ENCODE measurements at regions not wholly inside any gene's neighbourhood (a gene's known extent, or its start where the extent isn't known, plus 50 kb on each side); places are given as distances from the start of the nearest gene placed in this dataset.

DNA sequence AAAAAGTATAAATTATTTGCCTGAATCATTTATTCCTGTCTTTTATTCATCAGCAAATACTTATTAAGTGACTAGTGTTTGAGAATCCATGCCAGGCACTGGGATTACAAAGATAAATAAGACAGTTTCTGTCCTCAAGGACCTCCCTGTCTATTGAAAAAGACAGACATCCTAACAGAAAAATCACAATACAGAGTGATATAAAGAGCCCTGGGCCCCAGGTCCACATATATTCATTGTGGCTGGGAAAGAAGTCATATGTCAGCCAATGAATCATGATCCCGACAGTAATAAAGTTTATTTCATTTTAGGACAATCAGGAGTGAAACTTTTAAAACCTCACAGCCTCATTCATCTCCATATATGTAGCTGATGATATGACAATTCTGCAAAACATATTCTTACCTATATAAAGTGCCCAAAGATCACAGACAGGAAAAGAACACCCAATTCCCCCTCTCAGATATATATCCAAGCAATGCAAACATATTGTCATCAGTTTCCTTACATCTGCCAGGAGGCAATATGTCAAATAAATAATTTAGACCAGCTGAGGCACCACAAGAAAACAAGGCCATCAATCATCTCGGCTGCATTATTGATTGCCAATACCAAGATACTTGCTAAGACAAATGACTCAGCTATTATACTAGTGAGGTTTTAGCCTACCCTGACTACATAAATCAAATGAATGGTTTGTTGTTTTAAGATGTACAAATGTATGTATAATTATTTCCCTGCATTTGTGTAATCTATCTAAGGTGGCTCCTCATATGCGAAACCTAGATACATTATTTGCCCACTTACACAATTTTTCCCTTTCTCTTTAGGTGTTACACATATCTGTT is 590.9 kb upstream of the API5 start:
- TF ChIP-seq CTCF (IDR thresholded peaks at IDR 0.05) (no peak), EP300 (IDR thresholded peaks at IDR 0.05) (no peak), POLR2A (IDR thresholded peaks at IDR 0.05) (no peak), POLR2AphosphoS5 (IDR thresholded peaks at IDR 0.05) (no peak)
- H3K36me3 ChIP-seq: no peaks in the 10 kb centered on the region
- ATAC-seq: no peak
- no peak overlapping the region for H3K27ac ChIP-seq
- no peaks in the 10 kb centered on the region for H3K27me3 ChIP-seq
- WGBS, 2 donors (ENCODE audit: low coverage in 1 of 2): 25 to 55% methylated on average over 3 of the region's 3 CpGs
- no peaks in the 10 kb centered on the region for H3K4me1 ChIP-seq
- H3K9me3 ChIP-seq: no peaks in the 10 kb centered on the region
- no peak overlapping the region for H3K4me3 ChIP-seq

DNA sequence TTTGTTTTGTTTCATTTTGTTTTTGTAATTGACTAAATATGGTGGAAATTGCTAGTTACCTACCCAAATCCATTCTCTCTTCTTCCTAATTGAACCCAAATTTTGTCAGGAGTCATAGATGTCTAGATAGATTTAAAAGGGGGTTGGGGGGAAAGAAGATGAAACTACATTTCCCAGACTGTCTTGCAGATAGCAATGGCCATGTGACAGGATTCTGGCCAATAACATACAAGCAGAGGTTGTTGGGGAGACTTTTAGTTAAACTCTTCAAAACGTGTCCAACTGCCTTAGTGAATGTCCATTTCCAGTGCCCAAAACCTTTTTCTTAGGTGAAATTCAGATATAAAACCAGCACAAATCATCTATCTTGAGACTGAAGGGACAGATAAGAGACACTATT is 583.9 kb upstream of the API5 start:
- no peaks in the 10 kb centered on the region for H3K9me3 ChIP-seq
- ATAC-seq: no peak
- no peaks in the 10 kb centered on the region for H3K4me1 ChIP-seq
- TF ChIP-seq CTCF (IDR thresholded peaks at IDR 0.05) (no peak), EP300 (IDR thresholded peaks at IDR 0.05) (no peak), POLR2AphosphoS5 (IDR thresholded peaks at IDR 0.05) (no peak), POLR2A (IDR thresholded peaks at IDR 0.05) (no peak)
- no peaks in the 10 kb centered on the region for H3K27me3 ChIP-seq
- WGBS, 2 donors (ENCODE audit: low coverage in 1 of 2): 17 to 33% methylated on average over 1 of the region's 1 CpG
- H3K4me3 ChIP-seq: no peak overlapping the region
- H3K36me3 ChIP-seq: no peaks in the 10 kb centered on the region
- H3K27ac ChIP-seq: no peak overlapping the region

DNA sequence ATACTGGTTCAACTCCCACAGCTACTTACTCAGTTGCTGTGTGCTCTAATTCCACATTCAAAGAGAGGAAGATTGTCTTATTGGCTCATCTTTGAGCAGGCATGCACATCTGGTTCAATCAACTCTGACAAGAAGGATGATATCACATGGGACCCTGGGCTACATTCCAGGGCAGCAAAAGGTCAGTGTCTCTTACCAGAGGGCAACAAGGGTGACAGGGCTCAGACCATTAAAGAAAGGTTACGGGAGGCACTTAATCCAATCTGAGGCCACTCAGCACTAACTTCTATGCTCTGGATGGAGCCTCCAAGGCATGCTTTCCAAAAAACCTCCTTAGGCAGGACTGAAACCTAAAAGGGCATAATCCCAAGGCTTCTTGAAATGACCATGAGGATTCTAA is 549.4 kb upstream of the API5 start:
- Histone ChIP-seq H3K36me3 (no peaks in the 10 kb centered on the region), H3K27me3 (no peaks in the 10 kb centered on the region), H3K9me3 (no peaks in the 10 kb centered on the region), H3K4me3 (no peak overlapping the region), H3K4me1 (no peaks in the 10 kb centered on the region), H3K27ac (no peak overlapping the region)
- ATAC-seq: no peak
- TF ChIP-seq CTCF (IDR thresholded peaks at IDR 0.05): no peak
- TF ChIP-seq POLR2A (IDR thresholded peaks at IDR 0.05): no peak
- 20% methylated on average over 1 of the region's 1 CpG; no CpG with 5 or more reads in 1 of the 2 donors for WGBS, 2 donors (ENCODE audit: low coverage in 1 of 2)

DNA sequence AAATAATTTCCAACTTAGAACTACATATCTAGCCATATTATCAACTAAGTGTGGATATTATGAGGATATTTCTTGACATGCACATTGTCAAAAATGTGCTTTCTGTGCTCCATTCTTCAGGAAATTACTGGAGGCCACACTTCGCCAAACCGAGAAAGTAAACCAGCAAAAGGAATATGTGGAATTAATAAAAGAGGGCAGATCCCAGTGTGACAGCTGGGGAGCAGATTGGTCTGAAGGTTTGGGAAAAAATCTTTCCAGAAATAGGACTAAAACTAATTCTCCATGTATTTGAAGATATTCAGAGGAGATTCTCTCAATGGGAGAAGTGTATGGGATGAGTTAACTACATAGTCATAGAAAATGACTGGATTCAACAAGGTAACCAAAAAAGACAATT is 546.9 kb upstream of the API5 start:
- WGBS, 2 donors (ENCODE audit: low coverage in 1 of 2): 95 to 100% methylated on average over 1 to 2 of the region's 2 CpGs
- no peak overlapping the region for H3K4me3 ChIP-seq
- no peaks in the 10 kb centered on the region for H3K4me1 ChIP-seq
- no peak for TF ChIP-seq CTCF (IDR thresholded peaks at IDR 0.05)
- no peak for TF ChIP-seq POLR2A (IDR thresholded peaks at IDR 0.05)
- TF ChIP-seq POLR2AphosphoS5 (IDR thresholded peaks at IDR 0.05): no peak
- TF ChIP-seq EP300 (IDR thresholded peaks at IDR 0.05): no peak
- no peak for ATAC-seq
- no peaks in the 10 kb centered on the region for H3K36me3 ChIP-seq
- H3K27ac ChIP-seq: no peak overlapping the region
- no peaks in the 10 kb centered on the region for H3K27me3 ChIP-seq
- H3K9me3 ChIP-seq: no peaks in the 10 kb centered on the region

DNA sequence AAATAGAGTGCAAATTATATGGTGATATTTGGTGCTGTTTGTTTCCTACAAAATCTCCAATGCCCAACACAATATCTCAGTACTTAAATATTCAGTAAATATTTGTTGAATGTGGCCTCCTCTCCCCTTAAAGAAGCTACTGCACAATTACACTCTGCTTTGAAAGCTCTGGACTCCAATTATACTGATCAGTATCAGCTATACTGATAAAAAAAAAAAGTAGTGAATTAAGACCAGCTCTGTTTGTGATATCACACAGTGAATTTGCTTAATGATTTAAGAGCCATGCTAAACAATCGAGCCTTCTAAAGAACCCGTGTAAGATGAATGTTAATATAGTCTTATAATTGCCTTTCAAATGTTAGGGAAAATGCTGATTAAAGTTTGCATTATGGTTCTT is 543.2 kb upstream of the API5 start:
- no peak overlapping the region for H3K4me3 ChIP-seq
- 58 to 89% methylated on average over 2 of the region's 2 CpGs for WGBS, 2 donors (ENCODE audit: low coverage in 1 of 2)

More for the DNA sequence above, 543.2 kb upstream of the API5 start:
- no peak overlapping the region for H3K27ac ChIP-seq
- TF ChIP-seq EP300 (IDR thresholded peaks at IDR 0.05) (no peak), POLR2AphosphoS5 (IDR thresholded peaks at IDR 0.05) (no peak), POLR2A (IDR thresholded peaks at IDR 0.05) (no peak), CTCF (IDR thresholded peaks at IDR 0.05) (no peak)
- no peaks in the 10 kb centered on the region for H3K4me1 ChIP-seq
- ATAC-seq: no peak
- H3K9me3 ChIP-seq: no peaks in the 10 kb centered on the region
- no peaks in the 10 kb centered on the region for H3K36me3 ChIP-seq
- no peaks in the 10 kb centered on the region for H3K27me3 ChIP-seq

Data from gastroesophageal sphincter (tissue), 4 donors.